HUDEP-2 (cell line): ENCODE measurements at regions not wholly inside any gene's neighbourhood (a gene's known extent, or its start where the extent isn't known, plus 50 kb on each side); places are given as distances from the start of the nearest gene placed in this dataset.
"Not testable (repeated sequence)": the region's sequence is repeated elsewhere in the genome, so short reads cannot be mapped to it uniquely, and the experiment has no call there.

ENCODE experiments used
- DNase-seq, 76 experiments: peaks; one replicate each; lab custom pipeline; 2025; ENCODE audit not compliant: unreplicated experiment in 76 of 76; lab: John Stamatoyannopoulos, UW

DNA sequence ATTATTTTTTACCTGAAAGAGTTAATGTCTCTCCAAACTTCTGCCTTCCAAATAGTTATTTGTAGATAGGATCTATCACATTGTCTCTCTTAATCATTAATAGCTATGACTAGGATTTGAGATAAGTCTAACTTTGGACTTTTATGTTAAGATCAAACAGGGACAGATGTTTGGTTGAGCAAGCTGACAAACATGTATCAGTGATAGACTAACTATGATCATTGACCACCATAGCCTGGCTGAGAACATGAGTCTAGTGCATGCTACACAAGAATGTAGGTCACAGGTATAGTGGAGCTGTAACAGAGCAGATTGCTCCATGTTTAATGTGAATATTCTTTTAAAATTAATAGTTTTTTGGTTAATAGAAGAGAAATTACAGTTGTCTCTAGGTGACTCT, 52.0 kb downstream of the SYT15B start:
- not testable (repeated sequence) for DNase-seq

DNA sequence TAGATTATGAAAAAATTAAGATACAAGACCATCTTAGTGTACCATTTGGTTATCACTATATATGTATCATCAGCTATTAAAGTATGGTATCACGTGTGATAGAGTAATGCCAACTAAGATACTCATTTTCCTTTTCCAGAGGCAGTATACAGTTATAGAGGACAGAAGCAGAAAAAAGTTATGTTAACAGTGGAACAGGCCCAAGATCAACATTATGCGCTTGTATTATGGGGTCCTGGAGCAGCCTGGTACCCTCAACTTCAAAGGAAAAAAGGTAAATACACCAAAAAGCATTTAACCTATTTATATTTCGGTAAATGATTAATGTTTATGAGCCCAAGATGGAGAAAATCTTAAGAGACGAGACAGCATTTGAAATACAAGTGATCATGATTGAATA, 52.9 kb downstream of the SYT15B start:
- not testable (repeated sequence) for DNase-seq

DNA sequence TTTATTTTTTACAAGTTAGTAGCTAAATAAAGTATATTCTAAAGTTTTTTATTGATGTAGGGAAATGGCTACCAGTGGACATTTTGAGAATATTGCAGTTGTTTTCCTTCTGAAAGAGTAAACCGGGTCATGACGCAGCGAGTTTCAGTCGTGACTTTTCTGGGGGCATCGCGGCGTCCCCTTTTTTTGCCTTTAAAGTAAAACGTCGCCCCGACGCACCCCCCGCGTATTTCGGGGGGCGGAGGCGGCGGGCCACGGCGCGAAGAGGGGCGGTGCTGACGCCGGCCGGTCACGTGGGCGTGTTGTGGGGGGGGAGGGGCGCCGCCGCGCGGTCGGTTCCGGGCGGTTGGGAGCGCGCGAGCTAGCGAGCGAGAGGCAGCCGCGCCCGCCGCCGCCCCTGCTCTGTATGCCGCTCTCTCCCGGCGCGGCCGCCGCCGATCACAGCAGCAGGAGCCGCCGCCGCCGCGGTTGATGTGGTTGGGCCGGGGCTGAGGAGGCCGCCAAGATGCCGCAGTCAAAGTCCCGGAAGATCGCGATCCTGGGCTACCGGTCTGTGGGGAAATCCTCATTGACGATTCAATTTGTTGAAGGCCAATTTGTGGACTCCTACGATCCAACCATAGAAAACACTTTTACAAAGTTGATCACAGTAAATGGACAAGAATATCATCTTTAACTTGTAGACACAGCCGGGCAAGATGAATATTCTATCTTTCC, 57.5 kb downstream of the SYT15B start:
- DNase-seq: not testable (repeated sequence)

DNA sequence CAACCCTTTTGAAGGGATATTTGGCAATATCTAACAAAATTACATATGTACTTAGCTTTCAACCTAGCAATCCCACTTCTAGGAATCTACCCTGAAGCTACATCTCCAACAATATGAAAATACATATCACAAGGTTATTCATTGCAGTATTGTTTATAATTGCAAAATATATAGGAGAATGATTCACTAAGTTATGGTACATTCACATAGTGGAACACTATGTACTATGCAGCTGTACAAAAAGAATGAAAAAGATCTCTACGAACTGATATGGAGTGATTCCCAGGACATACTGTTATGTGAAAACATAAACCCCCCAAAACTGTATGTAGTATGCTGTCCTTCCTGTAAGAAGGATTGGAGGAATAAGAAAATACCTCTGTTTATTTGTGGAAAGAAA, 62.1 kb downstream of the SYT15B start:
- not testable (repeated sequence) for DNase-seq

DNA sequence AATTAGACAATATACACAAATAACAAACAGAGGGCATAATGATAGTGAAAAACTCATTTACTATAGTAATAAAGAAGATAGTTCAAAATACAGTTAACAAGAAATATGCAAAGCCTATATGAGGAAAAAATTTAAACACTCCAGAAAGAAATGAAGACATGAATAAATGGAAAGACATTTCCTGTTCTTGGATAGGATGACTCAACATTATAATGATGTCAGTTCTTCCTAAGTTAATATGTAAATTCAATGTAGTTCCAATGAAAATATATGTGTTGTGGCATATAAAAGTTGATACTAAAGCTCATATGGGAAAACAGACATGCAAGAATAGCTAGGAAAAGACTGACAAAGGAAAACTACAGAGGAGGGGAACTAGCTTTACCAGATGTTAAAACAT, 63.5 kb downstream of the SYT15B start:
- not testable (repeated sequence) for DNase-seq

DNA sequence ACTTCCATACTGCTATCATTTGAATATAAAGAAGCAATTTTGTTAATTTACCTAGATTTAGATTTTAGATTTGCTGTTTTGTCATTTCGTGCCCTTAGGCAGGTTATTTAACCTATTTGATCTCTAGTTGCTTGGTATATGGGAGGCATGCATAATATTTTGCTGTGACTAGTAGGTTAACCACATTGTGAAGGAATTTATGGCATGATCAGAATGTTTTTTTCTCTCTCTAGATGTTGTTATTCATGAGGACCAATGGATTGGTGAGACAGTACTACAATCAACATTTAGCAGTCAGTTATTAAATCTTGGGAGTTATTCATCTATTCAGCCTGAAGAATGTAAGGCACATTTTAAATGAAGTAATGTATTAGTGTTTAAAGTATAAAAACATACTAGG, 67.2 kb downstream of the SYT15B start:
- not testable (repeated sequence) for DNase-seq

DNA sequence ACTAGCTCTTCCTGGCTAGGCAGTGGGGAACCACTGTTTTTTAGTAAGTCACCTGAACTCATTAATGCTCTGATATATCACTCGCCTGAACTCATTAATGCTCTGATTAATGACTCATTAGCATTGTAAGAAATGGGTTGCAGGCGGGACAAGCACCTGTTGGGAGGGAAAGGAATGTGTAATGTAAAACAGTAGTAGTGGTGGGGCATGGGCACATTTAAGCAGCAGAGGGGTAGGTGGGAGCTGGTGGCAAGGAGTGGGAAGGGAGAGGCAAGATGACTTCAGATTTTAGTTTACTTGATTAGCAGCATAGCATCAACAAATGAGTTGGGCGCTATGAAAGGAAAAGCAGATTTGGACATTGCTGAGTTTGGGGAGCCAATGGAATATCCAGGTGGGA, 68.2 kb downstream of the SYT15B start:
- DNase-seq: not testable (repeated sequence)

DNA sequence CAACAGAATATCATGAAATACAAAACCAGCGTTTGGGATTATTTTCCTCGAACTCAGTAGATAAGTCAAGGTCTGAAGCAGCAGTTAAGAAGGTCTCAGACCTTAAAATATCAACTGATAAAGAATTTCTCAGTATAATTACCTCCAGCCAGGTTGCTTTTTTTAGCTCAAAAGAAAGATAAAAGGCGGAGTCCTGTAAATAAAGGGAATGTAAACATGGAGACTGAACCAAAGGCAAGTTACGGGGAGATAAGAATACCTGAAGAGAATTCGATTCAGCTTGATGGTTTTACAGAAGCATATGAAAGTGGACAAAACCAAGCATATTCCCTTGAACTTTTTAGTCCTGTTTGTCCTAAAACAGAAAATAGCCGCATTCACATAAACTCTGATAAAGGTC, 73.1 kb downstream of the SYT15B start:
- not testable (repeated sequence) for DNase-seq

DNA sequence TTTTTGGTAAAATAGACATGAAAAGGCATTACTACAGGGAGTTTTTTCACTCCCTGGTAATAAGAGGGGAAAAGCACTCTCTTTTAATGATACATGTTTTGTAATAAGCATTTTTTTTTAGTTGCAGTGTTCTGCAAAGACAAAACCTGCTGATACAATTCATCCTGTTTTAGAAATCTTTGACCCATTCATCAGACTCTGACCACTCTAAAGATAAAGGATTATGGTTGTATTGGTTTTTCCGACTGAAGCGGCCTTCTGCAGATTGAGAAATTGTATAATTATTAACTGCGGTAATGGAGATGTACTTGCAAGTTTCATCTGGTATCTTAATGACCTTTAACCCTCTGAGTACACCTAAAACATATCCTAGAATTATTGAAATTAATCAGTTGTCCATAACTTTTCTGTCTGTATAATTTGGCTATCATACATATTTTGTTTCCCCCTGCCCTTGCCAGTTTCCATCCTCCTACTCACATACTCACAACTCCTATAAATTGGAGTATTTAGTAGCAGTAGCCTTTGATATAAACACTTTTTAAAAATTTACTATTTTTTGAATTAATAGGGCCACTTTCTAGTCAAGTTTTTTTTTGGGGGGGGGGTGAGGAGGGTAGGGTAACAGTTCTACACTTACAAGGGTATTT, 79.4 kb downstream of the SYT15B start:
- not testable (repeated sequence) for DNase-seq

DNA sequence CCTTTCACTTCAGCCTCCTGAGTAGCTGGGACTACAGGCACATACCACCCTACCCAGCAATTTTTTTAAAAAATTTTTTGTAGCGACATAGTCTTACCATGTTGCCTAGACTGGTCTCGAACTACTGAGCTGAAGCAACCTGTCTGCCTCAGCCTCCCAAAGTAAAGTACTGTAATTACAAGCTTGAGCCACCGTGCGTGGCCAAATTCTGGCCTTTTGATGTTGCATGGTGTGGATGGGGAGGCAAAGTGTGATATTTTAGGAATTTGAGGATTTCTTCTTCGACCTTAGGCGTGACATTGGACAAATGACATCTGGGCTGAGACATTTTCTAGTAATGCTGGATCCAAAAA, 81.8 kb downstream of the SYT15B start:
- not testable (repeated sequence) for DNase-seq

DNA sequence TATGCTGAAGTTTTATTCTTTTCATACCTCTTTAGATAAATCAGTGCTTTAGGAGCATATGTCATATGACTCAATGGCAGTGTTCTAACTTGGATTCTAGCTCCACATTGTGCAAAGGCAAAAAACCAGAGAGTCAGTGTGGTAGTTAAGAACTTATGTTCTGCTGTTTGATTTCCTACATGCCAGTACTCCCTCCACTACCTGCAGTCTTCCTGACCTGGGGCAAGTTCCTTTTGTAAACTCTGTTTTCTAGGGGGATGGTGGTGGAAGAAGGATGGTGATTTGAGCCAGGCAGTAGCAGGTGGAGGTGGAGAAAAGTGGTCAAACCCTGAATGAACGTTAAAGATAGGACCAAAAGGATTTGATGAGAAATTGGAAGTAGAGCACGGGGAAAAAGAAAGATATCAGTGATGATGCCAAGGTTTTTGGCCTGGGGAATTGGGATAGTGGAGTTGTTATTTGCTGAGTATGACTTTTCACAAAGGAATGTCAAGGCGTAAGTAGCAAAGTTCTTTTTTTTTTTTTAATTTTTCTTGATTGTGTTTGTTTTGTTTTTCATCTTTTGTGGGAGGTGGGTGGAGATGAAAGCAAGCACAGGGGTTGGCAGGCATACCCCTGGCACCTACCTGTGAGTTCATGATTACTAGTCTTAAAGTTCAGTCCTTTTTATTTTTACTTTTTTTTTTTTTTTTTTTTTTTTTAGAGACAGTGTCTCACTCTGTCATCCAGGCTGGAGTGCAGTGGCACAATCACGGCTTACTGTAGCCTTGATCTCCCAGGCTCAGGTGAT, 82.3 kb downstream of the SYT15B start:
- DNase-seq: not testable (repeated sequence)

DNA sequence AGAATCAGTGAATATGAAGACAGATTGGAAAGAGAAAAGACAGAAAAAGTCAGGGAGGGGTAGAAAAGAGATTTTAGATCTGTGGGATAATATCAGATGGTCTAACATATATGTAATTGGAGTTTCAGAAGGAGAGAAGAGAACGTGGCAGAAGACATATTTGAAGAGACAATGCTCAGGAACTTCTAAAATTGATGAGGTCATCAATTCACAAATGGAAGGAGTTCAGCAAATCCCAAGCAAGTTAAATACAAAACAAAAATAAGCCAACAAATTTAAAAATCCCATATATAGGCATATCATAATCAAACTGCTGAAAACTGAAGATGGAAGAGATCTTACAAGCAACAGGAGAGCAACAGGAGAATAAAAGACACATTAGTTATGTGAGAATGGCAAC, 87.3 kb downstream of the SYT15B start:
- DNase-seq: not testable (repeated sequence)

DNA sequence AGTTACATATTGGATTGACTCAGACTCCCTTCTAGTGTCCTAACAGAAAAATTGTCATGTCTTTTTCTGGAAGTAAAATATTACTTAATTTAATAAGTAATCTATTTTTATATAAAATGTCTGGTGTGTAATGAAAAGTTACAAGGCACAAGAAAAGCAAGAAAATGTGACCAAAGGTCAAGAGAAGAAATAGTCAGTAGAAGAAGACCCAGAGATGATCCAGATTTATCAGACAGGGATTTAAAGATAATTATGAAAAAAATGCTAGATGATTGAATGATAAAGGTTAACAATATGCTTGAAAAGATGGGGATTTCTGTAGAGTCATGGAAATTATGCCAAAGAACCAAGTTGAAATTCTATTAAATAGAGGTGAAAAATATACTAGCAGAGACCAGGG, 87.8 kb downstream of the SYT15B start:
- not testable (repeated sequence) for DNase-seq

DNA sequence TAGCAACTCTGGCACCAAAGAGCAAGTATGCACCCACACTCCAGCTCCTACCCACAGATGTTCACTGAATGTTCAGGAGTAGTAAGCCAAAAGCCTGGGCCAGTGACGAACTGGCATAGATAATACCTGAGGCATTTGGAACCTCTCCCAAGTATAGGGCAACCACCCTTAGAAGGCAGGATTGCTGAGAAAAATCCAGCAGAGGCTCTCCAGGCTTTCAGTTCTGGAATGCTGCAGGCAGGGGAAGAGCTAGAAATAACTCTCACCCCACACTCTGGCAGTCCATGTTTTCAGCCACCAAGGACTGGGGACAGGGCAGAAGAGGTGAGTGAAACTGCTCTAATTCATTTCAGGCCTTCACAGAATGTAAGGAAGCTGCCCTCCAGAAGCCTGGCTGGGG, 90.3 kb downstream of the SYT15B start:
- DNase-seq: not testable (repeated sequence)

DNA sequence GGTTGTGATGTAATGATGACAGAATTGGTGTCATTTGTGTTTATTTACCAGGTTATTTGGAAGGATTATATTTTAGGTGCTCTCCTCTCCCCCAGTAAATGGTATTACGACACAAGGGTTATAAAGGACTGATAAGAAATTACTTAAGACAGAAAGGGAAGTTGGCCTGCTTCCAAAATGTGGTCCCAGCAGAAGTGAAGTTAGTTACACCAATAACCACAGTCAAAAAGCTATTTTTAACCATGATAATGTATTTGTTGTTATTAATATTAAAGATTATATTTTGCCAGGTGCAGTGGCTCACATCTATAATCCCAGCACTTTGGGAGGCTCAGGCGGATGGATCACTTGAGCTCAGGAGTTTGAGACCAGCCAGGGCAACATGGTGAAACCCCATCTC, 92.5 kb downstream of the SYT15B start:
- not testable (repeated sequence) for DNase-seq

DNA sequence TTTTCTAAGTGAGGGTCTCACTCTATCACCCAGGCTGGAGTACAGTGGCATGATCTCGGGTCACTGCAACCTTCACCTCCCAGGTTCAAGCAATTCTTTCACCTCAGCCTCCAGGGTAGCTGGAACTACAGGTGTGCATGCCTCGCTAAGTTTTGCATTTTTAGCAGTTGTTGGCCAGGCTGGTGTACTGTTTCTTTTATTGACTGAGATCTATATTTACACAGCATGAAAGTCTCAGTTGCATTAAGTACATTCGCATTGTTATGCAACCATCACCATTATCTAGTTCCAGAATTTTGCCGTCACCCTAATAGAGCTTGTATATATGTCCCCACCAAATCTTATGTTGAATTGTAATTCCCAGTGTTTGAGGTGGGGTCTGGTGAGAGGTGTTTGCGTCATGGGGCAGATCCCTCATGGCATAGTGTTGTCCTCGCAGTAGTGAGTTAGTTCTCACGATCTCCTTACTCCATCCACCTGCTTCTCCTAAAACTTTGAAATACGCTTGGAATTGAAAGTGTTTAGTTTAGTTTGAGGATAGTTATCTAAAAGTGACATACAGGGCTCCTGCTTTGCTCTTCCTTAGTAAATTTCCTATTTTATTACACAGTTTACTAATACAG, 101.3 kb downstream of the SYT15B start:
- not testable (repeated sequence) for DNase-seq

DNA sequence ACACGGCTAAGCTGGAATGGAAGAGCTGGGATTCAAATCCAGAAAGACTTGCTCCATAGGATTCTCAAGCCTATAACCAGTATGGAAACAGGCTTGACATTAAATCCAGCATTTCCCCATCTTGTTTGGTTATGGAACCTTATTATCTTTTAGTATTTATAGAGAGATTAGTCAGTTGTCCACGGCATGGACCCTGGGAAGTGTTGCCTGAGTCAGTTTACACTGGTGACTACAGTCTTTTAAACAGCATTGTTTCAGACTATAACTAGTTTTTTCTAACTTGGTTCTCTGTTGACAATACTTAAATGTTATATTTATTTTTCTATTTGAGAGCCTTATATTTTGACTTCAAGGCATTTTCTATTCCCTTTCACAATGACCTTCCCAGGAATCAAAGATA, 106.7 kb downstream of the SYT15B start:
- not testable (repeated sequence) for DNase-seq

DNA sequence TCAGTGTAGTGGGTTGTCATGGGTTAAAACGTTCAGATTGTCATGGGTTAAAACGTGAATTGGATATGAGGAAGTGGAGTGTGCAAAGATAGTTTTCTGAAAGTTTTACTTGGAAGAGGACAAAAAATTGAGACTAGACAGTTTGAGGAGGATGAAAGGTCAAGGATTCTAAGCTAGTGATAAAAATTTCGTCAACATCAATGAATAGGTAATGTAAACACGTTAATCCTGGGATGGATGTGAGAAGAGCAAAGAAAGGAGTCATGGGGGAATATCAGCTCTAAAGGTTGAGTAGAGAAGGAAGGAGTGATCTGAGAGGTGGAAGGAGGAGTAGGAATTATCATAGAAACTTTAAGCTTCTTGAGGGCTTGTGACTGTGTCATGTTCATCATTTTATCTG, 109.2 kb downstream of the SYT15B start:
- not testable (repeated sequence) for DNase-seq

DNA sequence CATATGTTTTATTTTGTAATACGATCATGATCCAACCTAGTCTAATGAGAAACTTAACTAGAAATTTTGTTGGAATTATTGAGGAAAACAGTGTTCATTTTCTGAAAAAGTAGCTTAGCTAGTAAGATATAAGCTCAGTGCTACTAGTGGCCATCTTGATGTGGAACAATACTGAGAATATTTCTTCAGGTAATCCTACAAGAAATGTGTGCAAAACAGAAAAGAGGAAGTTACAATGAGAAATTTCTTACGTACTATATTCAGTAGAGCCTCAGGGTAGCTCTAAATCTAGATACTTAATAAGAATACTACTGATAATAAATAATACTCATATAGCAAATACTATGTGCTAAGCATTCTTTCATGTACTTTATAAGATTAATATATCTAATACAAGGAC, 114.8 kb downstream of the SYT15B start:
- DNase-seq: not testable (repeated sequence)

DNA sequence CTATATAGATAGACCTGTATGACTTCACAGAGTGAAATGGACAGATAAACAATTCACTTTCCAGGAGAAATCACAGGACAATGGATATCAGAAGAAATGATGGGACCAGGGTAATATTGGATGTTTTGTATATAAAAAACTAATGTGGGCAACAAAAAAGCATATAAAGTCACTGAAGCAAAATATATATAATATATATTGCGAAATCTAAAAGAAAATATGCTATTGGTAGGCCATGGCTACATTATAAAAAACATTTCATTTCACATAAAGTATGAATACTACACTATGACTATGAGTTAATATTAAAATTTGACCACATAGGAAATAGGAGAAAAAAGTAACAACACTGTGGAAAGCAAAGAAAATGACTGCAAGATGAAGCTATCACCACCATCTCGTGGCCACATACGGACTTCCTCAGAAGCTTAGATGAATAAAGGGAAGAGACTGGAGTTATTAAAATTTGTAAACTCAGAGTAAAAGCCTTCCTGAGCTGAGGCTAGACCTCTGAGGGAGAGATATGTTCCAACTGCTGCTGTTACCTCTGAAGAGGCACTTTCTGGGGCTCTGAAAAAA, 115.8 kb downstream of the SYT15B start:
- not testable (repeated sequence) for DNase-seq
